Endothelial cell of umbilical vein (primary cell): ENCODE measurements at regions not wholly inside any gene's neighbourhood (a gene's known extent, or its start where the extent isn't known, plus 50 kb on each side); places are given as distances from the start of the nearest gene placed in this dataset.

ENCODE experiments used
- BruUV-seq: library from RNA; stranded (reverse); fragments of 400-500 nt; replicated peaks from 2 replicates; lab custom pipeline; 2021; lab: Mats Ljungman, UMichigan
- CTCF ChIA-PET: fragments of 300-600, 350-600 bp; sonication (Branson Sonifier 250); formaldehyde crosslinking; loops from one replicate; lab custom pipeline; 2021; ENCODE audit warnings: antibody characterized with exemption, inconsistent platforms; lab: Charles Lee
- POLR2A ChIA-PET: fragments of 300-600, 350-600 bp; sonication (Branson Sonifier 250); formaldehyde crosslinking; loops from one replicate; lab custom pipeline; 2021; ENCODE audit warnings: antibody characterized with exemption, inconsistent platforms; lab: Charles Lee
- DNase-seq: peaks from one replicate; pipeline ENCODE4 v3.0.0-alpha.2; 2011; ENCODE audit warnings: low read depth, low spot score
- FAIRE-seq: peaks from 2 replicates; lab custom pipeline; 2011; peaks lifted over from hg19 to GRCh38; lab: Jason Lieb, UNC
- H2AFZ ChIP-seq: 2 replicates; pipeline ENCODE4 v1.6.0; 2012; ENCODE audit warnings: low read depth, low read length, control low read depth, inconsistent platforms
- H3K27ac ChIP-seq: 2 replicates; pipeline ENCODE4 v1.5.1; 2011; ENCODE audit warnings: low read depth, mild to moderate bottlenecking, control low read depth, low read length, moderate library complexity; ENCODE audit not compliant: insufficient read depth
- H3K27me3 ChIP-seq, 2 experiments: 2 replicates each; pipeline versions ENCODE4 v1.6.0 to v1.6.1; 2011; ENCODE audit warnings: low read length in 2 of 2, mixed read lengths in 1 of 2; ENCODE audit not compliant: control insufficient read depth in 2 of 2, insufficient read depth in 2 of 2
- H3K36me3 ChIP-seq, 2 experiments: 2 replicates in 1 of 2; 3 replicates in 1 of 2; pipeline ENCODE4 v1.5.1; 2011; ENCODE audit warnings: low read length in 2 of 2, mild to moderate bottlenecking in 1 of 2, moderate library complexity in 1 of 2; ENCODE audit not compliant: control insufficient read depth in 2 of 2, insufficient read depth in 2 of 2; ENCODE audit errors: extremely low read depth in 1 of 2
- H3K4me1 ChIP-seq: 3 replicates; pipeline ENCODE4 v1.5.1; 2011; ENCODE audit warnings: mild to moderate bottlenecking, low read length; ENCODE audit not compliant: control insufficient read depth, insufficient read depth; ENCODE audit errors: extremely low read depth
- H3K4me2 ChIP-seq: 2 replicates; pipeline ENCODE4 v1.6.1; 2011; ENCODE audit warnings: low read length, control low read depth, mixed read lengths; ENCODE audit not compliant: insufficient read depth
- H3K4me3 ChIP-seq, 3 experiments: fragments of 200-600 bp in 1 of 3; sonication (generic), shearing (Covaris generic) in 1 of 3; replicated peaks in 1 of 3; 2 replicates each; pipeline ENCODE4 v1.5.1; 2011 to 2016; ENCODE audit warnings: control low read depth in 3 of 3, low read length in 3 of 3, mild to moderate bottlenecking in 2 of 3, inconsistent platforms in 1 of 3, low read depth in 1 of 3, moderate library complexity in 1 of 3; ENCODE audit not compliant: insufficient read depth in 1 of 3
- H3K79me2 ChIP-seq: 2 replicates; pipeline ENCODE4 v1.6.0; 2012; ENCODE audit warnings: low read length, inconsistent platforms; ENCODE audit not compliant: control insufficient read depth, insufficient read depth
- H3K9ac ChIP-seq: replicated peaks from 2 replicates; pipeline ENCODE3; 2011; ENCODE audit warnings: low read length, control low read depth; ENCODE audit not compliant: insufficient read depth; ENCODE audit errors: extremely low read depth
- H3K9me1 ChIP-seq: replicated peaks from 3 replicates; pipeline ENCODE4 v1.6.0; 2011; ENCODE audit warnings: mild to moderate bottlenecking, low read length; ENCODE audit not compliant: control insufficient read depth, insufficient read depth; ENCODE audit errors: extremely low read depth
- H3K9me3 ChIP-seq: replicated peaks from 2 replicates; pipeline ENCODE4 v1.5.1; 2012; ENCODE audit warnings: low read length, inconsistent platforms; ENCODE audit not compliant: control insufficient read depth, insufficient read depth
- H4K20me1 ChIP-seq: replicated peaks from 2 replicates; pipeline ENCODE3; 2011; ENCODE audit warnings: mild to moderate bottlenecking, low read length; ENCODE audit not compliant: control insufficient read depth, insufficient read depth; ENCODE audit errors: extremely low read depth
- CTCF ChIP-seq, 2 donors: IDR thresholded peaks; 1 replicate in 1 of 2; 2 replicates in 1 of 2; pipeline ENCODE4 v1.5.1; 2011; ENCODE audit warnings: low read length in 2 of 2, mild to moderate bottlenecking in 2 of 2, moderate library complexity in 2 of 2, control low read depth in 1 of 2, inconsistent platforms in 1 of 2, low read depth in 1 of 2; ENCODE audit not compliant: insufficient read depth in 1 of 2; ENCODE audit errors: extremely low read depth in 1 of 2
- EZH2 ChIP-seq: IDR thresholded peaks from 2 replicates; pipeline ENCODE4 v1.6.1; 2012; ENCODE audit warnings: borderline replicate concordance, low read depth, mild to moderate bottlenecking, moderate library complexity, low read length, inconsistent platforms; ENCODE audit not compliant: severe bottlenecking
- FOS ChIP-seq: IDR thresholded peaks from 2 replicates; pipeline ENCODE4 v1.6.1; 2011; ENCODE audit warnings: mild to moderate bottlenecking, low read length, moderate library complexity, borderline replicate concordance; ENCODE audit not compliant: insufficient read depth
- GATA2 ChIP-seq: IDR thresholded peaks from 2 replicates; pipeline ENCODE4 v1.7.0; 2011; ENCODE audit warnings: low read depth, mild to moderate bottlenecking, moderate library complexity, mixed read lengths, low read length; ENCODE audit not compliant: insufficient read length, insufficient read depth
- JUN ChIP-seq: IDR thresholded peaks from 2 replicates; pipeline ENCODE4 v1.6.1; 2011; ENCODE audit warnings: borderline replicate concordance, low read depth; ENCODE audit not compliant: insufficient read length, insufficient read depth
- MAX ChIP-seq: IDR thresholded peaks from 2 replicates; pipeline ENCODE4 v1.6.1; 2011; ENCODE audit not compliant: insufficient read depth, insufficient read length
- MYC ChIP-seq: IDR thresholded peaks from one replicate; pipeline ENCODE4 v1.6.1; 2011; ENCODE audit warnings: mild to moderate bottlenecking, low read depth, low read length
- POLR2A ChIP-seq: IDR thresholded peaks from 2 replicates; pipeline ENCODE4 v1.6.1; 2012; ENCODE audit warnings: low read depth, mild to moderate bottlenecking, control low read depth, low read length
- POLR2AphosphoS5 ChIP-seq: IDR thresholded peaks from 2 replicates; pipeline ENCODE4 v1.6.1; 2012; ENCODE audit warnings: low read depth, mild to moderate bottlenecking, control low read depth, low read length, moderate library complexity; ENCODE audit not compliant: insufficient read depth
- dilution Hi-C: fragments of 300-500 bp; cut with MboI; formaldehyde crosslinking; loops from one replicate; pipeline ENCODE4 v1.15.0; 2019; ENCODE audit warnings: low sequenced_read_pairs; ENCODE audit not compliant: extremely low pct_ligation_motif_present
- intact Hi-C: fragments of 100-400 bp; cut with micrococcal nuclease; formaldehyde crosslinking; loops from one replicate; pipeline ENCODE4 v1.10.0; 2022

GRCh38 chr10:85100495-85100894, 772.1 kb downstream of the CCSER2 start:
- no peaks in the 10 kb centered on the region for H4K20me1 ChIP-seq
- H2AFZ ChIP-seq, result no peak overlapping the region
- no peak overlapping the region for H3K4me3 ChIP-seq
- no peaks in the 10 kb centered on the region for H3K27me3 ChIP-seq
- H3K4me2 ChIP-seq, result no peak overlapping the region
- intact Hi-C loops, result no loop called here
- H3K9me3 ChIP-seq, result peaks cover 2% of the 10 kb centered on the region
- no peak overlapping the region for H3K27ac ChIP-seq
- H3K9me1 ChIP-seq, result no peaks in the 10 kb centered on the region
- FAIRE-seq (no peak), DNase-seq (no peak)
- no TSS peak for BruUV-seq
- no peak overlapping the region for H3K9ac ChIP-seq
- no peaks in the 10 kb centered on the region for H3K36me3 ChIP-seq
- TF ChIP-seq MYC (no peak), FOS (no peak), POLR2AphosphoS5 (no peak), MAX (no peak), EZH2 (no peak), JUN (no peak), GATA2 (no peak), POLR2A (no peak), CTCF (IDR thresholded peaks at IDR 0.05; ENCODE audit: extremely low read depth in 1 of 2, insufficient read depth in 1 of 2, low read depth in 1 of 2, low read length in 2 of 2) (no peak)
- no peaks in the 10 kb centered on the region for H3K79me2 ChIP-seq
- dilution Hi-C loops, result no loop called here
- peaks cover 2% of the 10 kb centered on the region for H3K4me1 ChIP-seq
- ChIA-PET POLR2A (no interaction called here), CTCF (no interaction called here)
